ENCODE measurements at regions not wholly inside any gene's neighbourhood (a gene's known extent, or its start where the extent isn't known, plus 50 kb on each side); places are given as distances from the start of the nearest gene placed in this dataset.

DNA sequence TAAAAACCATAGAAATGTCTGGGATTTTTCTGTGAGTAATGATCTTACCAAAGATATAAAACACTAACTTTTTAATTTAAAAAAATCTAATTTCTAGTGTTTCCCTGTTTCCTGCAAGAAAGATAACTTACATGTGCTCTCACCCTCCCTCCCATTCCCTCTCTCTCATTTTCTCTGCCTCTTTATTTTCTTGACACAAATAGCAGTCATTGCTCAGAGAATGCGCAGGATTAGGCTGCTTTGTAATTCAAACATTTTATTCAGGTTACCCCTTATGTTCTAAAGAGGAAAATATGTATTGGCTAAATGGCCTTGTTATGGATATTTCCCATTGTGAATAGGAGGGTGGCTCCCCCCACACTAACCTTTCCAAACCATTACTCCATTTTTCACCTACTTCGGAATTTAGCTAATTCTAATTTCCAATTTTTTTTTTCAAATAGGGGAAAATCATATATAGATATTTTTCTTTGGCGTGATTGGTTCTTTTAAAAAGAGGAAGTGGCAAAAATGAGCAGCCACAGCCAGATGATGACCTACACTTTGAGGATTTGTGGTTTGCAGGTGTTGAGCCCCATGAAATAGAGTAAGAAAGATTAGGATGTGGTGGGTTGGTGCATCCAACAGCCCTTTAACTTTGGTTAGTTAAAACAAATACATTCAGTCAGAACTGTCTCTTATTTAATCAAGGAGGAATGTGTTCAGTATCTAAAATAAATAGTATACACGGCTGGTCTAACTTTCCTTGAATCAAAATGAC, 554.4 kb downstream of the IGSF11 start:
- TF ChIP-seq, protein P1, sequence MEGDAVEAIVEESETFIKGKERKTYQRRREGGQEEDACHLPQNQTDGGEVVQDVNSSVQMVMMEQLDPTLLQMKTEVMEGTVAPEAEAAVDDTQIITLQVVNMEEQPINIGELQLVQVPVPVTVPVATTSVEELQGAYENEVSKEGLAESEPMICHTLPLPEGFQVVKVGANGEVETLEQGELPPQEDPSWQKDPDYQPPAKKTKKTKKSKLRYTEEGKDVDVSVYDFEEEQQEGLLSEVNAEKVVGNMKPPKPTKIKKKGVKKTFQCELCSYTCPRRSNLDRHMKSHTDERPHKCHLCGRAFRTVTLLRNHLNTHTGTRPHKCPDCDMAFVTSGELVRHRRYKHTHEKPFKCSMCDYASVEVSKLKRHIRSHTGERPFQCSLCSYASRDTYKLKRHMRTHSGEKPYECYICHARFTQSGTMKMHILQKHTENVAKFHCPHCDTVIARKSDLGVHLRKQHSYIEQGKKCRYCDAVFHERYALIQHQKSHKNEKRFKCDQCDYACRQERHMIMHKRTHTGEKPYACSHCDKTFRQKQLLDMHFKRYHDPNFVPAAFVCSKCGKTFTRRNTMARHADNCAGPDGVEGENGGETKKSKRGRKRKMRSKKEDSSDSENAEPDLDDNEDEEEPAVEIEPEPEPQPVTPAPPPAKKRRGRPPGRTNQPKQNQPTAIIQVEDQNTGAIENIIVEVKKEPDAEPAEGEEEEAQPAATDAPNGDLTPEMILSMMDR (IDR thresholded peaks at IDR 0.05): no peak
- TF ChIP-seq POLR2A (IDR thresholded peaks at IDR 0.05): no peak
- TF ChIP-seq EP300 (IDR thresholded peaks at IDR 0.05): no peak
